HUES64 (cell line): ENCODE measurements at regions not wholly inside any gene's neighbourhood (a gene's known extent, or its start where the extent isn't known, plus 50 kb on each side); places are given as distances from the start of the nearest gene placed in this dataset.
"Not testable (repeated sequence)": the region's sequence is repeated elsewhere in the genome, so short reads cannot be mapped to it uniquely, and the experiment has no call there.

Experiments used
- H3K27ac ChIP-seq: 2 replicates; pipeline ENCODE4 v1.7.0; 2013; ENCODE audit warnings: low read depth, low read length, inconsistent platforms
- H3K27me3 ChIP-seq: 2 replicates; pipeline ENCODE4 v1.6.1; 2013; ENCODE audit warnings: mild to moderate bottlenecking, low read length; ENCODE audit not compliant: insufficient read depth
- H3K36me3 ChIP-seq: 2 replicates; pipeline ENCODE4 v1.6.1; 2013; ENCODE audit warnings: mild to moderate bottlenecking, low read length; ENCODE audit not compliant: insufficient read depth
- H3K4me1 ChIP-seq: 2 replicates; pipeline ENCODE4 v1.6.1; 2013; ENCODE audit warnings: mild to moderate bottlenecking, low read length, moderate library complexity; ENCODE audit not compliant: insufficient read depth
- H3K4me3 ChIP-seq: 2 replicates; pipeline ENCODE4 v1.5.1; 2013; ENCODE audit warnings: mild to moderate bottlenecking, low read length, moderate library complexity
- H3K9ac ChIP-seq: 2 replicates; pipeline ENCODE4 v1.6.1; 2013; ENCODE audit warnings: mild to moderate bottlenecking, low read depth, low read length
- H3K9me3 ChIP-seq: 2 replicates; pipeline ENCODE4 v1.6.1; 2013; ENCODE audit warnings: low read depth, low read length; ENCODE audit not compliant: insufficient read depth
- WGBS: fragments of 150-250, 120-280 bp; methylation state at CpG from one replicate; pipeline ENCODE4 v1.1.7; 2013; ENCODE audit warnings: missing lambda C conversion rate; 5-methylcytosine and 5-hydroxymethylcytosine counted together

DNA sequence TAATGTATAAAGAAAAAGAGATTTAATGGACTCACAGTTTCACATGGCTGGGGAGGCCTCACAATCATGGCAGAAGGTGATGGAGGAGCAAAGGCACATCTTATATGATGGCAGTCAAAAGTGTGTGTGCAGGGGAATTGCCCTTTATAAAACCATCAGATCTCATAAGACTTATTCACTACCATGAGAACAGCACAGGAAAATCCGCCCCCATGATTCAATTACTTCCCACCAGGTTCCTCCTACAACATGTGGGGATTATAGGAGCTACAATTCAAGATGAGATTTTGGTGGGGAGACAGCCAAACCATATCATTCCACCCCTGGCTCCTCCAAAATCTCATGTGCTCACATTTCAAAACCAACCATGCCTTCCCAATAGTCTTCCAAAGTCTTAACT lies 82.5 kb upstream of the ANKRD1 start:
- H3K27ac ChIP-seq, H3K36me3 ChIP-seq, H3K9me3 ChIP-seq, H3K4me3 ChIP-seq, H3K4me1 ChIP-seq, H3K9ac ChIP-seq, H3K27me3 ChIP-seq: not testable (repeated sequence)
- WGBS, result no CpG with 5 or more reads among the region's 1 CpG

DNA sequence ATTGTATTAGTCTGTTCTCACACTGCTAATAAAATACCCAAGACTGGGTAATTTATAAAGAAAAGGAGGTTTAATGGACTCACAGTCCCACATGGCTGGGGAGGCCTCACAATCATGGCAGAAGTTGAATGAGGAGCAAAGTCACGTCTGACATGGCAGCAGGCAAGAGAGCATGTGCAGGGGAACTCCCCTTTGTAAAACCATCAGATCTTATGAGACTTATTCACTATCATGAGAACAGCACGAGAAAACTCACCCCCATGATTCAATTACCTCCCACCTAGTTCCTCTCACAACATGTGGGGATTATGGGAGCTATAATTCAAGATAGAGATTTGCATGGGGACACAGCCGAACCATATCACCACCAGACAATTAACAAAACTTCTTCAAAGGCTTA lies 84.4 kb upstream of the ANKRD1 start:
- H3K4me3 ChIP-seq, H3K9me3 ChIP-seq, H3K4me1 ChIP-seq, H3K27me3 ChIP-seq, H3K27ac ChIP-seq, H3K36me3 ChIP-seq, H3K9ac ChIP-seq: not testable (repeated sequence)
- 86% methylated on average over 2 of the region's 3 CpGs for WGBS

DNA sequence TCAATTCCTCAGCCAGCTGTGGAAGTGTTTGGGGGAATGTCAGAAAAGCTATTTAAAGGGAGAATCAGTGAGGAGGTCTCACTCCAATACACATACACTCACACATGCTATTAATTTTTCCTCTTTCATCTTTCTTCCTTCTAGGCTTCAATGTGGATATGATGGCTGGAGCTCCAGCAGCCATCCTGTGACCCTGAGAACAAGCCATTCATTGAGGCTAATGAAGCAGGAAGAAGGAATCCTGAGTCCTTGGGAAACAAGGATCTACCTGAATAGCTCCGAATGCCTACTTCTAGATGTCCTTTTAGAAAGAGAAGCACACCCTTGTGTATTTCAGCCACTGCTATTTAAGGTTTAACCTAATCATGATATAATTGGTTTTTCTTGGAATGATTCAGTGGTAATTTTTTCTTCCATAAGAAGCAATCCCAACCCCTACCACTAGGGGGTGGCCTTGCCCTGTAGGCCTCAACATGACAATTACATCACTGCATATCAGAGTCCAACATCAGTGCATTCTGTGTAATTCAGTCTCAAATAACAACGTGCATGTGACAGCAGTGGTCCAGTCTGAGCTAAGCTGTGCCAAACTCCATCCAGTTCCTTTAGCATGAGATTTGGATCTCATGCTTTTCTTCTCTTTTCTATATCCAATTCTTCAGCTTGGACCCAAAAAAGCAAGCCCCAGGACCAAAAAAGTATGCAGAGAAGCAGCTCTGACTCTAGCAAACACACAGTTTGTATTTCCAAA lies 85.3 kb upstream of the ANKRD1 start:
- Histone ChIP-seq H3K4me3 (no peak overlapping the region), H3K36me3 (no peaks in the 10 kb centered on the region), H3K27ac (no peak overlapping the region), H3K9ac (no peak overlapping the region), H3K9me3 (no peaks in the 10 kb centered on the region), H3K27me3 (no peaks in the 10 kb centered on the region), H3K4me1 (no peaks in the 10 kb centered on the region)
- 55% methylated on average over 2 of the region's 2 CpGs for WGBS

DNA sequence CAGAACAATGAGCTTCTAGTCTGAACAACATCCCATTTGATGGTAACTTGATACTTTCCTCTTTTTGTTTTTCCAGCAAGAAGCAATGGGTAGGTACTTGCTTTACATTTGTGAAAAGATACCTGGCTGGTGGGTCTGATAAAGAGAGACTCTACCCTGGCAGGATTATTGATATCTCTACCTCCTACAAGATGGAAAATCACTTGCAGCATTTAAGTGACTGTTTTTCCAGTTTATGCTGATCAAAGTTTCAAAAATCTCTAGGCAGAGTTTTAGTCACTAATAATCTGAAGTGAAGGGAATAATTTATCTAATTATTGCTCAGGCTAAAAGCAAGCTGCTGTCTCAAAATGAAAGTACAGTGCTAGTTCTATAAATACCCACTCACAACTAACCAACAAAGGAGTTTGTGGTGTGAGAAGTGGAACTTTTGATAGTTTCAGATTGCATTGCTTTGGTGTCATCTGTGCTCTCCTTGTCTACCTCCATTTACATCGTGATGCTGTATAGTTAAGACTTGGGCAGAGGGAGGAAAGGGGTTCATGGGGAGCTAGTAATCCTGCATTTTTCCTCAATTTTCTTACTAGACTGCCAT lies 86.0 kb upstream of the ANKRD1 start:
- no peak overlapping the region for H3K27ac ChIP-seq

DNA sequence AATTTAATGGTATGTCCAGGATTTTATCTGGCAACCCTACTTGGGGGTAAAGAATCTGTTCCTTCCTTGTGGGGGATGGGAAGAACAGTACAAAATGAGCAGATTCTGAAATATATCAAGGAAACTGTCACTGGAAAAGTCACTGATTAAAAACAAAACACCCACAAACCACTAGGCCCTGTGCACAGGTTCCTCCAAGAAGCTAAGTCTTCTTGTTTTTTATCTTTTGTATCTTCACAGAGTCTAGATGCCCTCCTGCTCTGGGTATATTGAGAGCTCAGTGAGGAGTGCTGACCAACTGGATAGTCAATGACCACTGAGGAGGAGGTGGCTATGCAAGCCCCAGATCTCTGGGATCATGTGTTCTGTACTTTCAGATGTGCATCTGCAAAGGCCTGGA lies 86.8 kb upstream of the ANKRD1 start:
- H3K4me1 ChIP-seq, result no peaks in the 10 kb centered on the region

More for the DNA sequence above, 86.0 kb upstream of the ANKRD1 start:
- Histone ChIP-seq H3K27me3 (no peaks in the 10 kb centered on the region), H3K9me3 (no peaks in the 10 kb centered on the region), H3K36me3 (no peaks in the 10 kb centered on the region), H3K9ac (no peak overlapping the region), H3K4me3 (no peak overlapping the region), H3K4me1 (no peaks in the 10 kb centered on the region)
- no CpG with 5 or more reads among the region's 1 CpG for WGBS

DNA sequence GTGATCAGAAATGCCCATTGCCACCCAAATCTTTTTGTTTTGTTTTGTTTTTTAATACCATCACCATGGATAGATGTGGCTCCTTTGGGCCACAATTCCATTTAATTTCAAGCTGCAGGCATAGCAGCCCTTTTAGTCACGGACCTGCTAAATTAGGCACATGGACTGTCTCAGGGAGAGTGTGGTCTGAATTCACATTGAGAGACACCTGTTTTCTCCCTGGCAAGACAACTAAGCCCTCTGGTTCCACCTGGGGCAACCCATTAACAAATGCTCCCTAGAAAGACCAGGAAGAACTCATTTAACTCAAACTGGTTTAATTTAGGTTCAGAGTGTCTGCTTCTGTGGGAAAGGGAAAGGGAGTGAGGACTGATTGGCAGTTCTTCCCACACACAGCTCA lies 88.2 kb upstream of the ANKRD1 start:
- WGBS, result 93% methylated on average over 1 of the region's 1 CpG
- Histone ChIP-seq H3K27me3 (no peaks in the 10 kb centered on the region), H3K36me3 (no peaks in the 10 kb centered on the region), H3K4me1 (no peaks in the 10 kb centered on the region), H3K4me3 (no peak overlapping the region), H3K9me3 (no peaks in the 10 kb centered on the region), H3K27ac (no peak overlapping the region), H3K9ac (no peak overlapping the region)

More for the DNA sequence above, 86.8 kb upstream of the ANKRD1 start:
- no peaks in the 10 kb centered on the region for H3K9me3 ChIP-seq
- no peak overlapping the region for H3K27ac ChIP-seq
- H3K9ac ChIP-seq, result no peak overlapping the region
- H3K27me3 ChIP-seq, result no peaks in the 10 kb centered on the region
- no peaks in the 10 kb centered on the region for H3K36me3 ChIP-seq
- no peak overlapping the region for H3K4me3 ChIP-seq

DNA sequence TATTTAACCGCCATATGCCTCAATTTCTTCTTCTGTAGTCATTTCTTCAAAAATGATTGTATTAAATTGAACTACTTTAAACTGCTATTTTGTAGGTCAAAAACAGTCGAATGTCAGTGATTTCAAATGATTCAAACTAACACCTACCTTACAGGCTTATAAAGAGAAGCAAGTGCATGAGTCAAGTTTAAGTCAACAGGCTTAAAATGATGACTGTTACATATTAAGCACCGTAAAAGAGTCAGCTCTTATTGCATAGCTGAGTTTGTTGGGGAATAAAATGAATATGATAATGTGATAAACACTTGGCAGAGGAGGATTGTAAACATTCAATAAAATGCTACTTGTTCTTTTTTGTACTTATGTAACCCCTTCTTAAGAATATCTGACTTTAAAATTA lies 90.1 kb upstream of the ANKRD1 start:
- H3K27me3 ChIP-seq, result no peaks in the 10 kb centered on the region
- no peak overlapping the region for H3K27ac ChIP-seq
- H3K4me3 ChIP-seq, result no peak overlapping the region
- no peak overlapping the region for H3K9ac ChIP-seq
- no peaks in the 10 kb centered on the region for H3K36me3 ChIP-seq
- no peaks in the 10 kb centered on the region for H3K4me1 ChIP-seq
- WGBS, result 97% methylated on average over 2 of the region's 3 CpGs
- H3K9me3 ChIP-seq, result no peaks in the 10 kb centered on the region

DNA sequence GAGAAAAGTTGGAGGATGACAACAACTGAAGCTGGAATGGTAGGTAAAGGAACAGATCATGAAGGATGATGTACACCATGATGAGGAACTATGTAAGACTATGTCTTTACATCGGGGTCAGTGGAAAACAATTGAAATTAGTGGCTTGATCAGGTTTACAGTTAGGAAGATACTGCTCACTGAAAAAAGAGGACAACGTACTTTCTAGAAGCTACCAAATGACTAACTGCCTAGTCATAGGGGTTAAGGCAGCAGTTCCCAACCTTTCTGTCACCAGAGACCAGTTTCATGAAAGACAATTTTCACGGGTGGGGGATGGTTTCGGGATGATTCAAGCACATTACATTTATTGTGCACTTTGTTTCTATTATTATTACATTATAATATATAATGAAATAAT lies 91.6 kb upstream of the ANKRD1 start:
- Histone ChIP-seq H3K27me3 (no peaks in the 10 kb centered on the region), H3K36me3 (no peaks in the 10 kb centered on the region), H3K27ac (no peak overlapping the region), H3K4me1 (no peaks in the 10 kb centered on the region), H3K4me3 (no peak overlapping the region), H3K9ac (no peak overlapping the region), H3K9me3 (no peaks in the 10 kb centered on the region)
- 96% methylated on average over 2 of the region's 4 CpGs for WGBS

DNA sequence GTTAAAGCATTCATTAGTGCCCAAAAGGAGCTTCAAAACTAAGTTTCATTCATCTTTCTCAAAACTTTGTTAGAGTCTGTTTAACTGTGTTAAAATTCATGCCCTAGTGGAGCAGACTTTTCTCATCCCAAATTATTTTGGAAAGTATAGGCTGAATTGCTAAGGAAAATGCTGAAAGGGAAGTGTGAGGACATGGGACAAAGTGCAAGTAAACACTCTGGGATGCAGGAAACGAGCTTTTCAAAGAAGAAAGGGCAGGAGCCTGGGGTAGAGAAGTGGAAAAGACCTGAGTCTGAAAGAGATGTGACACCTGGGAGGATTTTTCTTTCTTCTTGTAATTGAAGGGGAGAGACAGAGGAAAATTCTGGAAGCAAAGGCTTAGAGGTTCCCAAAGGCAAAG lies 93.1 kb upstream of the ANKRD1 start:
- no peak overlapping the region for H3K4me3 ChIP-seq
- H3K9ac ChIP-seq, result no peak overlapping the region
- no peaks in the 10 kb centered on the region for H3K36me3 ChIP-seq
- H3K9me3 ChIP-seq, result no peaks in the 10 kb centered on the region
- no peaks in the 10 kb centered on the region for H3K4me1 ChIP-seq
- H3K27me3 ChIP-seq, result no peaks in the 10 kb centered on the region
- no peak overlapping the region for H3K27ac ChIP-seq
- WGBS, result 81% methylated on average over 1 of the region's 1 CpG

DNA sequence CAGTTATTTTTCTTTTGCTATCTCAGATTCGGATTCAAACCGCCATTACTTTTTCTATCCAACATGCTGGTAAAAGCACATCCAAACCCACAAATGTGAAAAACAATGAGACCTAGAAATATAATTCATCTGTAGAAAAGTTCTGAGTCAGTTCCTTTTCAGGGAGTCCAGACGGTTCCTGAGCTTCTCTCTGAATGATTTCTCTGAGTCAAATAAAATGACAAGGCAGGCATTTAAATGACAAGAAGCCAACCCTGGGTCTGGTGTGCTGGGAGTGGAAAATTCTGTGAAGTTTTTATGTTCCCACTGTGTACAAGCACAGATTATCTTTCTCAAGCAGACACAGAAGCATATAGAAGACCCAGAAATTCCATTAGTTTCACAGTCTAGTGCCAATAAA lies 96.3 kb upstream of the ANKRD1 start:
- H3K4me3 ChIP-seq, result no peak overlapping the region
- no peak overlapping the region for H3K9ac ChIP-seq
- H3K4me1 ChIP-seq, result no peaks in the 10 kb centered on the region
- no peak overlapping the region for H3K27ac ChIP-seq
- WGBS, result 90% methylated on average over 3 of the region's 3 CpGs
- no peaks in the 10 kb centered on the region for H3K9me3 ChIP-seq
- no peaks in the 10 kb centered on the region for H3K36me3 ChIP-seq
- H3K27me3 ChIP-seq, result no peaks in the 10 kb centered on the region

DNA sequence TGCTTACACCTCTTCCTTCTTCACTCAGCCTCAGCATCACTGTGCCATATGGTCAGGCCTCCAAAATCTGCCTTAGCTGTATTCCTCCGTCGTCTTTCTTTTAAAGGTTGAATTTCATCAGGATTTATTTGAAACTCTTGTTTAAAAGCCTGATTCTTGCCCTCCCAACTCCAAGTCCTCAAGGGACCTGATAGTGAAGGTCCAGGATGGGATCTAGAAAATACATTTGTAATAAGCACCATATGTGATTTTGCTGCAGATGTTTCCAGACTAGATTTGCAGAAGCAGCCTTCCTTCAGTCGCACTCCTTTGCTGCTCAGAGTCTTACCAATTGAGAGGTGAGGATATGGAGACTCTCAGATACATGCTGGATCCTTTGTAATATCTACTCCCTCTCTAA lies 101.0 kb upstream of the ANKRD1 start:
- WGBS, result 94% methylated on average over 3 of the region's 3 CpGs

DNA sequence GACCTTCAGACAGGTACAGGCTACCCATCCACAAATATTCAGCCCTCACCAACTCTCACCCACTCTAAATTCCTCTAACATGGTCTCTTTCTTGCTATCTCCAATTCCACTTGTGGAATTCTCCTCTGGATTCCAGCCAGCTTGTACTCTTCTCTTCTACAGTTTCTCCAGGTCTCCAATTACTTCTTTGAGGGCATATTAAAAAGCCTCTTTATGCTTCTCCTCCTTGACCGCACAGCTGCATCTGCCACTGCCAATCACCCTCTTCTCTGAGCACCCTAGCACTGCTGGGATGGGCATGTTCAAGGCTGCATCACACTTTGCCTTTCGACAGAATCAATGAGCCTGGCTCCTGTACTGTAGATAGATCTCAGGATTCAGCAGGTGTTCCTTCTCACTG lies 101.5 kb upstream of the ANKRD1 start:
- no peaks in the 10 kb centered on the region for H3K4me1 ChIP-seq
- no peak overlapping the region for H3K27ac ChIP-seq
- H3K27me3 ChIP-seq, result no peaks in the 10 kb centered on the region
- WGBS, result 92% methylated on average over 2 of the region's 2 CpGs
- H3K4me3 ChIP-seq, result no peak overlapping the region
- no peaks in the 10 kb centered on the region for H3K9me3 ChIP-seq
- H3K36me3 ChIP-seq, result no peaks in the 10 kb centered on the region
- no peak overlapping the region for H3K9ac ChIP-seq

More for the DNA sequence above, 101.0 kb upstream of the ANKRD1 start:
- Histone ChIP-seq H3K4me3 (no peak overlapping the region), H3K27ac (no peak overlapping the region), H3K36me3 (no peaks in the 10 kb centered on the region), H3K27me3 (no peaks in the 10 kb centered on the region), H3K9me3 (no peaks in the 10 kb centered on the region), H3K9ac (no peak overlapping the region), H3K4me1 (no peaks in the 10 kb centered on the region)
